Limb (tissue), 2 donors: ENCODE measurements at regions not wholly inside any gene's neighbourhood (a gene's known extent, or its start where the extent isn't known, plus 50 kb on each side); places are given as distances from the start of the nearest gene placed in this dataset.

Experiments
- DNase-seq, 2 donors: peaks; one replicate each; pipeline ENCODE4 v3.0.0-alpha.2; 2016; ENCODE audit errors: extremely low spot score in 2 of 2

- DNase-seq = no peak
These were observed 365.3 kb downstream of the TDRD15 start for GRCh38 chr2:21489080-21489479.

DNA sequence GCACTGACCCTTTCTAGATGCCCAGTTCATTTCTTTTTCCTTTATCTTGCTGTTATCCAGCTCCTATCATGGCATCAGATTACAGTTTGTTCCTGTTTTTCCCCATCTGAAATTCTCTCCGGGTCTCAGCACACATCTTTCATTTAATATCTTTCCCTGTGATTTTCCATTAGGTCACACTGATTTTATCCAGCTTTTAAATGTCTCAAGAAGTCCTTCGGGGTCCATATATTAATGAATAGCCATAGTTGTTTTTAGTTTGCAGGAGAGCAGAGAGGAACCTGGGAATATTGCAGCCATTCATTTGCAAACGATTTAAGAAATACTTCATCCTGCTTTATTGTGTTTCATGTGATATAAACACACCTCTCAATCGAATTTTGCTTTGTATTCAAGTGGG, 374.2 kb downstream of the TDRD15 start:
- no peak for DNase-seq

DNA sequence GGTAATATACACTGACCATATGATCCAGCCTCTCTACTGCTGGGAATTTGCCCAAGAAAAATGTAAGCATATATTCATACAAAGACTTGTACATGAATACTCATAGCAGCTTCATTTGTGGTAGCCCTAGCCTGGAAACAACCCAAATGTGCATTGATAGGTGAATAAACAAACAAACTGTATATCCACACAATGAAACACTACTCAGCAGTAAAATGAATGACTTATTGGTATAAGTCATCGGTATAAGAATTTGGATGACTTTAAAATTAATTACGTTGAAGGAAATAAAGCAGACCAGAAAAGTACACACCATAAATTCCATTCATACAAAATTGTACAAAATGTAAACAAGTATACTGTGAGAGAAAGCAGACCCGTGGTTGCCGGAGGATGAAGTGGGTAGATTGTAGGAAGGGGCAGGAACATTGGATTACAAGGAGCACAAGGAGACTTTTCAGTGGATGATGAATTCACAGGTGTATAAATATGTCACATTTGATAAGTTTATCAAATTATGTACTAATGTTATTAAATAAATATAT, 376.7 kb downstream of the TDRD15 start:
- DNase-seq = no peak

- DNase-seq = no peak
These were observed 377.7 kb downstream of the TDRD15 start for GRCh38 chr2:21501376-21502027.

GRCh38 chr2:21515903-21516302, 392.1 kb downstream of the TDRD15 start:
- no peak for DNase-seq

DNA sequence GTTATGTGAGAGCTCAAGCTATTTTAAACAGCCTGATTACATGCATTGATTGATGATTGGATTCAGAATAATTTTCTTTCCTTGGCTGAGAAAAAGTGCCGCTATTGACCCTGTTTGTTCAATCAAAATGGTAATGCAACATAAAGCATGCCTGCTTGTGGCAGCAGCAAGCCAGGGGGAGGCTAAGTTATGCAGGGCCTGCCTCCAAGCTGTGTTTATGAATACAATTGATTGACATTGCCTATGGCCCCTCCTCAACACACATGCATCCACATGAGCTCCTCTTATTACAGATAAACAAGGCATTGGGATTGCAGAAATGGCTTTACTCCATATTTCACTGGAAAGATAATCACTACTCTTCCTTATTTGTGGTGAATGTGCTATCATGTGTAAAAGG, 395.6 kb downstream of the TDRD15 start:
- DNase-seq = no peak

- DNase-seq = no peak
These were observed 396.1 kb downstream of the TDRD15 start for GRCh38 chr2:21519821-21520220.

- DNase-seq = no peak
These were observed 412.1 kb downstream of the TDRD15 start for GRCh38 chr2:21535826-21536225.

- DNase-seq = no peak
These were observed 415.9 kb downstream of the TDRD15 start for GRCh38 chr2:21539685-21540084.

DNA sequence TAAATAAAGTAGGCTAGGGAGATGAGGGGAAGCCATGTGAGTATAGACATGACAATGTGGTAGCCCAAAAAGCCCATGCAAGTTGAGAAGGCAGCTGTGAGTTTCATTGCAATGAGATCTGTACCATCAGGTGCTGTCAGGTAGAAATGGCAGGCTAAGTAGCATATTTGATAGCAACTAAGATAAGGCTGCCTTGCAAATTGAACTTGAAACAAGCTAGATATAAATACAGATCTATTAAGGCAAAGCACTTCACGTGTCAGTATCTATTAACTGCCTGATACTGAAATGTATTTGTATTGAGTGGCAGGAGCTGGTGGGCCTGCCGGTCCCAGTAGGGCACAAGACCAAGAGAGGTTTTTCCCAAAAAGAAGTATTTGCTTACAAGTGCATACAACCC, 419.9 kb downstream of the TDRD15 start:
- DNase-seq = no peak

GRCh38 chr2:21544392-21544791, 420.6 kb downstream of the TDRD15 start:
- DNase-seq = no peak

GRCh38 chr2:21552981-21553380, 429.2 kb downstream of the TDRD15 start:
- DNase-seq = no peak

DNA sequence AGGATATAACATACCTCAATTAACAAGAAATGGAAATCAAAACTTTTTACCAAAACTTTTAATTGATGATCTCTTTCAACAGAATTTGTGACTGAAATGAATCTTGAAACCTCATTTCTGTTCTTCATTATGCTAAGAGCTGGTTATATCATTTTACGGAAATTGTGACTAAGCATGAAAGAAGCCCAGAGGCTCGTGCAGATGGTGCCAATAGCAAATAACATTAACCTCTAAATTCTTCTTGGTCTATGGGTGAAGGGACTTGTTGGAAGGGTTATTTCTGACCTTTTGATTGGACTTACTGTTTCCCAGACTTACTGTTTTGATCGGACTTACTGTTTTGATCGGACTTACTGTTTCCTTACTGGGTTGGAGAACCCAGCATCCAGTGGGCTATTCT, 435.6 kb downstream of the TDRD15 start:
- DNase-seq = no peak

- no peak for DNase-seq
These were observed 438.2 kb downstream of the TDRD15 start for GRCh38 chr2:21561965-21562364.

DNA sequence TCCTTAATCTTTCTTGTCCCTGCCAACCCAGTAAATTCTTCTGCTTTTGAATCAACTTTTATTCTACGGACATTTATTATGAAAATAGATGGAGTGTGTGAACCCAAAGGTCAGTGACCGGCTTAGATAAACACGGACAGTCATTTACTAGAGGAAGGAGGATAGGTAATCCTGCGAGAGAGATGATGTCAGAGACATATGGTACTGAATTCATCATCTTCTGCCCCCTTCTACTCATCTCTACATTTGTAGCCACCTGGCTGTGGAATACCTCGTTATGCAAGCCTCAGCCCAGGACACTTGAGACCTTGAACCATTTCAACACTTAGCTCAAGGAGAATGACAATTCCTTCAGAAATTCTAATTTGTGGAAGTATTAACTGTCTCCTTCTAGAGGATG, 443.6 kb downstream of the TDRD15 start:
- DNase-seq = no peak

GRCh38 chr2:21571686-21572085, 447.9 kb downstream of the TDRD15 start:
- DNase-seq = no peak

DNA sequence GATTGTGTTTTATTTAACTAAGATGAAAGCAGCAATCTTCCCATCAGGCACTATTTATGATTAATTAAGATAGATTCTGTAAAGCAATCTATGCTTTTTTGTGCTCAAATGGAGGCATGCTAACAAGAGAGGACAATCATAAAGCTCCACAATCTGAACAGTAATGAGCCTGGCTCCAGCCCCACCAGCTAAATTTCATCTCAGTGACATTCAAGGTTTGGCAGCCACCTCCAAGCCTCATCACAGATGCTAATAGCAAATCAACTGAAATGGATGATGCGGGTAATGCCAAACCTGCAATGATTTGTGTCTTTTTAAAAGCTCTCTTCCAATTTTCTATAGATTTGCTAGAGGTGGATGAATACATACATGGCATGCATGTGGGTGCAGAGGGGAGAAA, 456.6 kb downstream of the TDRD15 start:
- DNase-seq = no peak

DNA sequence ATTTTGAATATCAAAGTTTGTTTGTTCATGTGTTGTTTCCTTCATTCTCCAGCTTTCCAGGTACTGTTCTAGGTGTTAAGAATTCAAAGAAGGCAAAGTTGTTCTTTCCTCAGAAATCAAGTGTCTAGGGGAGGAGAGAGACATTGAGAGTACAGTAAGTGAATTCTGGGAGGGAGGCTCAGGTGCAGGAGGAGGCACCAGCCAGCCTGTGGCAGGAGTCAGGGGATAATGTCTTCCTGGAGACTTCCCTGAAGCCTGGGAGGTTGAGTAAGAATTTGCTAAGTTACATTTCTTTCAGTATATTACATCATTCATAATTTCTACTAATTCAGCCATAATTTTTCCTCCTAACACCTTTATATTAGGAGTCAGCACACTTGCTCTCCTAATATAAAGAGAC, 462.1 kb downstream of the TDRD15 start:
- no peak for DNase-seq

- no peak for DNase-seq
These were observed 466.4 kb downstream of the TDRD15 start for GRCh38 chr2:21590026-21590690.

DNA sequence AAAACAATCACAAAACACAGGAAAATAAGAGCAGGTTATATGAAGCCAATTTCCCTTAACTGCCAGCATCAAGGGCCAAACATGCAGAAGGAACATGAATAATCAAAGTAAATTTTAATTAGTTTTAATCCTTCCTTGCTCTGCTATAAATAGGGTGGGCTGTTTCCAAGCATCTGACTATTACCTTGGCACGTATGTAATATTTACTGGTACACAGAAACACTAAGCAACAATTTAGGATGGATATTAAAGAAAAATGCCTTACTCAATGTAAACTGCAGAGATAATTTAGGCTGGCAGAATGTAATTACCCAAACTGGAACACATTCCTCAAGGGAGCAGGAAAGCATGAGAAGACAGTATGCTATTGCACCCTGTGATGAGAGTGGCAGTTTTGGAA, 468.2 kb downstream of the TDRD15 start:
- no peak for DNase-seq

DNA sequence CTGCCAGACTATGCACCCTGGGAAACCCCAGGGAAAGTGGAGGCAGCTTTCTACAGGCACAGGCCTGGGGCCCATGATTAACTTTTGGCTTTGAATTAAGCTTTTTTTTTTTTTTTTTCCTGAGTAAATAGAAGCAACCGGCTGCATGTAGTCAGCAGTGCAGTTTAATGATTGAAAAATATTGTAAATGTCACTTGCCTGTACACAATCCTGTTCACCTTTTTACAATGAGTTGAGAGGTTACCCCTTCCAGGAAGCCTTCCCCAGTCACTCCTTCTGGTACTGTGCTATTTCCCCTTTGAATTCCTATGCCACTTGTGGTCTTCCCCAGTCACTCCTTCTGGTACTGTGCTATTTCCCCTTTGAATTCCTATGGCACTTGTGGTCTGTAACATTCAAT, 475.6 kb downstream of the TDRD15 start:
- no peak for DNase-seq

DNA sequence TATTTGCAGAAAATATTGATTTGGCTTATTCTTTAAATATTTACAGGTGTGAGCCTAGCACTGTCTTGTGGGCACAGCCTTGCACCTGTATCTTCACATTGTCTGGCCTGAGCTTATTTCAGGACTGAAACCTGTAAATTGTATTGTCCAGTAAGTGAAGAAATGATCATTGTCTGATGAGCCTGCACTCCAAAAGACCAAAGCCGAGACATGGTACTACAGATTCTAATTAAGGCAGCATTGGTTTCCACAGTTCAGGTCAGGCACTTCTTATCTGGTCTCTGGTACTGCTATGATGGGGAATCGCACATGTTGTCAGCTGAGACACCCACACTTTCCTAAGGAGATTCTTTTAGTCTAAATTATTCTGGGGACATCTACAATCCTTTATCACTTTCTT, 479.0 kb downstream of the TDRD15 start:
- DNase-seq = no peak

- DNase-seq = no peak
These were observed 483.8 kb downstream of the TDRD15 start for GRCh38 chr2:21607572-21607971.
